Testis (tissue), 2 donors: ENCODE measurements at regions not wholly inside any gene's neighbourhood (a gene's known extent, or its start where the extent isn't known, plus 50 kb on each side); places are given as distances from the start of the nearest gene placed in this dataset.

ENCODE experiments used
- DNase-seq: peaks from one replicate; pipeline ENCODE4 v3.0.0-alpha.2; 2019
- H3K27ac ChIP-seq, 2 donors: fragments of 200-600 bp; sonication (generic); one replicate each; pipeline ENCODE4 v1.5.1; 2019
- H3K27me3 ChIP-seq: fragments of 200-600 bp; sonication (generic); one replicate; pipeline ENCODE4 v1.5.1; 2019
- H3K36me3 ChIP-seq: fragments of 200-600 bp; sonication (generic); one replicate; pipeline ENCODE4 v1.5.1; 2017; ENCODE audit warnings: low read depth; ENCODE audit errors: missing control alignments
- H3K4me1 ChIP-seq: fragments of 200-600 bp; sonication (generic); one replicate; pipeline ENCODE4 v1.5.1; 2019
- H3K4me3 ChIP-seq, 2 donors: fragments of 200-600 bp; sonication (generic); one replicate each; pipeline ENCODE4 v1.5.1; 2017 to 2019
- H3K9me3 ChIP-seq: fragments of 200-600 bp; sonication (generic); one replicate; pipeline ENCODE4 v1.5.1; 2017
- CTCF ChIP-seq, 3 experiments: fragments of 450-650 bp in 2 of 3; fragments of 200-600 bp in 1 of 3; sonication (generic) in 1 of 3; IDR thresholded peaks; one replicate each; pipeline ENCODE4 v1.5.1; 2016 to 2019; ENCODE audit warnings: antibody characterized with exemption in 3 of 3, mild to moderate bottlenecking in 2 of 3, moderate library complexity in 1 of 3
- POLR2A ChIP-seq: fragments of 450-650 bp; IDR thresholded peaks from one replicate; pipeline ENCODE4 v1.6.1; 2017; ENCODE audit warnings: antibody characterized with exemption, mild to moderate bottlenecking, moderate library complexity
- WGBS, 2 donors: methylation state at CpG; one replicate each; pipeline ENCODE4 v1.1.5; 2018; 5-methylcytosine and 5-hydroxymethylcytosine counted together
- intact Hi-C: fragments of 100-400 bp; cut with DNase I; formaldehyde crosslinking; loops from one replicate; pipeline ENCODE4 v1.15.1; 2023; ENCODE audit warnings: low total_unique reads

- intact Hi-C loops = no loop called here
- Histone ChIP-seq H3K36me3 (no peaks in the 10 kb centered on the region), H3K27me3 (no peaks in the 10 kb centered on the region), H3K27ac (no peak overlapping the region), H3K9me3 (no peaks in the 10 kb centered on the region), H3K4me1 (no peaks in the 10 kb centered on the region), H3K4me3 (no peak overlapping the region)
- TF ChIP-seq POLR2A (no peak), CTCF (IDR thresholded peaks at IDR 0.05) (no peak)
- DNase-seq = no peak
These were observed 50.8 kb upstream of the NAV2 start for GRCh38 chr11:19661827-19662226.

DNA sequence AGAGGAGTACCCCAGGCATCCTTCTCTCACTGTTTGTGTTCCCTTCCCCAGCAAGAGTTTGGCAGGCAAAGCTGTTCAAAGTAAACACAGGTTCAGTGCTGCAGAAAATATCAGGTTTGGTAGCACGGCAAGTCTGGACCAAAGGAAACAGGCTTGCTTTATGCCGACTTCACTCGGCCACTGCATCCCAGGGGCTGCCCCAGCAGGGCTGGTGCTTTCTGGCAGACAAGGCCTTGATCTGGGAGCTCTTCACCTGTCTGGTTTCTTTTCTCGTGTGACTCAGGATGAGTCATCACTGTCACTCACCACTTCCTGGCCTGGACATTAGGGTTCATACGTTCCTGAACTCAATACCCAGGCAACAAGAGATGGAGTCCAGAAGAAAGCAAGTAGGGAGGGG is 52.6 kb upstream of the NAV2 start:
- no peaks in the 10 kb centered on the region for H3K27me3 ChIP-seq
- no peak overlapping the region for H3K27ac ChIP-seq
- no peaks in the 10 kb centered on the region for H3K36me3 ChIP-seq
- intact Hi-C loops = no loop called here
- H3K9me3 ChIP-seq = no peaks in the 10 kb centered on the region
- TF ChIP-seq POLR2A = no peak
- TF ChIP-seq CTCF (IDR thresholded peaks at IDR 0.05) = no peak
- H3K4me3 ChIP-seq = no peak overlapping the region
- WGBS, 2 donors = 78 to 88% methylated on average over 5 of the region's 5 CpGs
- no peak for DNase-seq
- H3K4me1 ChIP-seq = no peaks in the 10 kb centered on the region

DNA sequence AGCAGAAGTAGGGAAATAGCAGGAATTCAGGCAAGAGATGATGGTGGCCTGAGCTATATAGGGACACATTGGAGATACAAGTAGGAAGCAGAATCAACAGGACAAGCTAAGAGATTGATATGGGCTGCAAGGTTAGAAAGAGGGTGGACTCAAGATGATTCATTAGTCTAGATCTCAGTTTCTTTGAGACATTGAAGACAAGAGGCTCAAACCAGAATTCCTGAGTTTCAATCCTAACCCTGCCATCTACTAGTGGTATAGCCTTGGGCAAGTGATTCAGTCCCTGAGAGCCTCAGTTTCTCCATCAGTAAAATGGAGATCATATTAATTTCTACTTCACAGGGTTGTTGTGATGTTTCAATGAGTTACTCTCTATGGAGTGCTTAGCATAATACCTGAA is 53.1 kb upstream of the NAV2 start:
- Histone ChIP-seq H3K4me3 (no peak overlapping the region), H3K36me3 (no peaks in the 10 kb centered on the region), H3K27me3 (no peaks in the 10 kb centered on the region), H3K27ac (no peak overlapping the region), H3K4me1 (no peaks in the 10 kb centered on the region), H3K9me3 (no peaks in the 10 kb centered on the region)
- intact Hi-C loops = no loop called here
- TF ChIP-seq CTCF (IDR thresholded peaks at IDR 0.05) = no peak
- no peak for DNase-seq

DNA sequence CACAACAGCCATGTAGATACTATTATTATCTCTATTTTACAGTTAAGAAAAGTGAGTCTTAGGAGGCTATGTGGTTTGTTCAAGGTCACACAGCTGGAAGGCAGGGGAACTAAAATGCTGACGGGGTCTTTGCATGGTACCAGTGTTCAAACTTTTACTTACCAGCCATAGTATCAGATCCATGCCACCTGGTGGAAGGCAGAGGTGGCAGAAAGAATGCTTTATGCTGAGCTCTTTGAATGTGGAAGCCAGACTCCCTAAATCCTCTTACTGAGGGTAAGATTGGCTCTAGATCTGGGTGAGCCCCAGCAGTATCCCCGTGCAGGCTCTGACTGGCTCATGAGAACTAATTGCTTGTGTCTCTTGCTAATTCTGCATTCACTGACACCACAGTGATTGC is 54.3 kb upstream of the NAV2 start:
- Histone ChIP-seq H3K9me3 (no peaks in the 10 kb centered on the region), H3K4me3 (no peak overlapping the region), H3K36me3 (no peaks in the 10 kb centered on the region), H3K27ac (no peak overlapping the region), H3K4me1 (no peaks in the 10 kb centered on the region), H3K27me3 (no peaks in the 10 kb centered on the region)
- TF ChIP-seq POLR2A (no peak), CTCF (IDR thresholded peaks at IDR 0.05) (no peak)
- intact Hi-C loops = no loop called here
- no peak for DNase-seq
- 28% methylated on average over 2 of the region's 2 CpGs for WGBS, 2 donors

DNA sequence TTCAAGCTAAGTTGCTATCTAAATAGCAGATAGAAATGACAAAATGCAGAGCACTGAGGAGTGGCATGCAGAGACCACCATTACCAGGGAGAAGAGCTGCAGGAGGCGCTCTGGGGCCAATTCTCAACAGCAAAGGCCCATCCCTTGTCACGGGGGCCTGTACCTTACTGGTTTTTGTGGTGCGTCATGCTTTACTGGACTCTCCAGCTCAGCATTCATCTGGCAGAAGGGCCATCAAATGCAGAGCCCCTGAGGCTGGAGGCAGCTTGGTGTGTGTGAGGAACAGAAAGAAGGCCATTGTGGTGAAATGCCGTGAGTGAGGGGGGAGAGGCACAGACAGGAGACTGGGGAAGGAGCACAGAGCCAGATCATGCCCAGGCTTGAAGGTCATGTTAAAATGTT is 56.5 kb upstream of the NAV2 start:
- DNase-seq = no peak
- no peaks in the 10 kb centered on the region for H3K27me3 ChIP-seq
- H3K4me1 ChIP-seq = no peaks in the 10 kb centered on the region
- no peaks in the 10 kb centered on the region for H3K36me3 ChIP-seq
- H3K27ac ChIP-seq = no peak overlapping the region
- intact Hi-C loops = no loop called here
- no peaks in the 10 kb centered on the region for H3K9me3 ChIP-seq
- no peak overlapping the region for H3K4me3 ChIP-seq
- no peak for TF ChIP-seq CTCF (IDR thresholded peaks at IDR 0.05)
- no peak for TF ChIP-seq POLR2A
- 92 to 94% methylated on average over 4 of the region's 4 CpGs for WGBS, 2 donors
